ENCODE measurements at regions not wholly inside any gene's neighbourhood (a gene's known extent, or its start where the extent isn't known, plus 50 kb on each side); places are given as distances from the start of the nearest gene placed in this dataset.

DNA sequence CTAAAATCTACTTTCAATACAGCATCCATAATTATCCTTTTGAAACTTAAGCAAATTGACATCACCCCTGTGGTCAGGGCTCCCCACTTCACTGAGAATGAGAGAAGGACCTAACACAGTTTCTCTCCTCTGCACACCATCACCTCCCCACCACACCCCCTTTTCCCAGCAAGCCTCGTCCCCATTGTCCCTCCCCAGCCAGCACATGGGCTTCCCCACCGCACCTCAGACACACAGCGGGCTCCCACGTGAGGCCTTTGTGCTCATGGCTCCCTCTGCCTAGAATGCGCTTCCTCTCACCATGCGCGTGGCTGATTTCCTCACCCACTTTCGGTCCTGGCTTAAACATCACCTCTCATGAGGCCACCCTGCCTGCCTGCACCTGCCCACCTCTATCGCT, 639.0 kb upstream of the FRG1 start:
- TF ChIP-seq EZH2phosphoT487 (IDR thresholded peaks at IDR 0.05; ENCODE audit: low read depth) = no peak
- TF ChIP-seq, protein P1, sequence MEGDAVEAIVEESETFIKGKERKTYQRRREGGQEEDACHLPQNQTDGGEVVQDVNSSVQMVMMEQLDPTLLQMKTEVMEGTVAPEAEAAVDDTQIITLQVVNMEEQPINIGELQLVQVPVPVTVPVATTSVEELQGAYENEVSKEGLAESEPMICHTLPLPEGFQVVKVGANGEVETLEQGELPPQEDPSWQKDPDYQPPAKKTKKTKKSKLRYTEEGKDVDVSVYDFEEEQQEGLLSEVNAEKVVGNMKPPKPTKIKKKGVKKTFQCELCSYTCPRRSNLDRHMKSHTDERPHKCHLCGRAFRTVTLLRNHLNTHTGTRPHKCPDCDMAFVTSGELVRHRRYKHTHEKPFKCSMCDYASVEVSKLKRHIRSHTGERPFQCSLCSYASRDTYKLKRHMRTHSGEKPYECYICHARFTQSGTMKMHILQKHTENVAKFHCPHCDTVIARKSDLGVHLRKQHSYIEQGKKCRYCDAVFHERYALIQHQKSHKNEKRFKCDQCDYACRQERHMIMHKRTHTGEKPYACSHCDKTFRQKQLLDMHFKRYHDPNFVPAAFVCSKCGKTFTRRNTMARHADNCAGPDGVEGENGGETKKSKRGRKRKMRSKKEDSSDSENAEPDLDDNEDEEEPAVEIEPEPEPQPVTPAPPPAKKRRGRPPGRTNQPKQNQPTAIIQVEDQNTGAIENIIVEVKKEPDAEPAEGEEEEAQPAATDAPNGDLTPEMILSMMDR (IDR thresholded peaks at IDR 0.05; ENCODE audit: low read depth, low read length) = no peak
- H3K4me1 ChIP-seq (ENCODE audit: low read length) = no peaks in the 10 kb centered on the region
- H3K4me2 ChIP-seq (ENCODE audit: low read length) = no peak overlapping the region
- no peaks in the 10 kb centered on the region for H3K36me3 ChIP-seq (replicated peaks; ENCODE audit: low read depth, low read length)
- no peaks in the 10 kb centered on the region for H3K9me3 ChIP-seq (ENCODE audit: insufficient read depth, low read length)
- no peak overlapping the region for H2AFZ ChIP-seq (ENCODE audit: low read depth, low read length)
- no peaks in the 10 kb centered on the region for H3K27me3 ChIP-seq (ENCODE audit: low read depth, low read length)
- H3K79me2 ChIP-seq (ENCODE audit: low read length) = no peaks in the 10 kb centered on the region
- no peaks in the 10 kb centered on the region for H4K20me1 ChIP-seq (ENCODE audit: insufficient read depth, low read length)
- H3K4me3 ChIP-seq (ENCODE audit: low read length) = no peak overlapping the region
- no peak overlapping the region for H3K27ac ChIP-seq (ENCODE audit: low read length)
- H3K9ac ChIP-seq (ENCODE audit: low read length) = no peak overlapping the region

DNA sequence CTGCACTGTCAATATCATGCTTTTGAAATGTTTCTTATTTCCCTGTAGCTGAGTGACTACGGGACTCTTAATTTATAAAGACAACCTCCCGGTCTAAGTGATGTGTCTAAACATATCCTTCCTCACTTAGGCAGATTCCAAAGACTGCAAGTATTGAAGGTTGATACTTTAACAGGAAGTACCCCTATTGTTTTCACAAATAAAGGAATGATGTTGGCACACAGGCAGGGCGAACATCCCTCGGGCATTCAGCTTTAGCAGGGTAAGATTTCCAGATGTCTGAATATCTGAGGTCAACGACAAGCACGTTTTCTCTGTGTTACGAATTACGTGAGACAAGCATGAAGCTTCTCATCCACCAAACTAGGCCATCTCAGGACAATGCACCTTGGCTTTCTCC, 638.0 kb upstream of the FRG1 start:
- no peaks in the 10 kb centered on the region for H3K27me3 ChIP-seq (ENCODE audit: low read depth, low read length)
- H3K9ac ChIP-seq (ENCODE audit: low read length) = no peak overlapping the region
- no peak overlapping the region for H3K4me2 ChIP-seq (ENCODE audit: low read length)
- no peaks in the 10 kb centered on the region for H3K4me1 ChIP-seq (ENCODE audit: low read length)
- no peak overlapping the region for H3K27ac ChIP-seq (ENCODE audit: low read length)
- TF ChIP-seq, protein P1 (IDR thresholded peaks at IDR 0.05; ENCODE audit: low read depth, low read length) = no peak
- no peak for TF ChIP-seq EZH2phosphoT487 (IDR thresholded peaks at IDR 0.05; ENCODE audit: low read depth)
- no peaks in the 10 kb centered on the region for H4K20me1 ChIP-seq (ENCODE audit: insufficient read depth, low read length)
- no peak overlapping the region for H2AFZ ChIP-seq (ENCODE audit: low read depth, low read length)
- H3K79me2 ChIP-seq (ENCODE audit: low read length) = no peaks in the 10 kb centered on the region
- no peaks in the 10 kb centered on the region for H3K9me3 ChIP-seq (ENCODE audit: insufficient read depth, low read length)
- no peaks in the 10 kb centered on the region for H3K36me3 ChIP-seq (replicated peaks; ENCODE audit: low read depth, low read length)
- H3K4me3 ChIP-seq (ENCODE audit: low read length) = no peak overlapping the region

- no peak overlapping the region for H3K4me3 ChIP-seq (ENCODE audit: low read length)
- no peak overlapping the region for H3K9ac ChIP-seq (ENCODE audit: low read length)
- H3K36me3 ChIP-seq (replicated peaks; ENCODE audit: low read depth, low read length) = no peaks in the 10 kb centered on the region
- no peak overlapping the region for H3K4me2 ChIP-seq (ENCODE audit: low read length)
- TF ChIP-seq, protein P1 (IDR thresholded peaks at IDR 0.05; ENCODE audit: low read depth, low read length) = no peak
- no peak for TF ChIP-seq EZH2phosphoT487 (IDR thresholded peaks at IDR 0.05; ENCODE audit: low read depth)
- no peak overlapping the region for H3K27ac ChIP-seq (ENCODE audit: low read length)
- no peaks in the 10 kb centered on the region for H3K4me1 ChIP-seq (ENCODE audit: low read length)
- H3K27me3 ChIP-seq (ENCODE audit: low read depth, low read length) = no peaks in the 10 kb centered on the region
- H2AFZ ChIP-seq (ENCODE audit: low read depth, low read length) = no peak overlapping the region
- H3K9me3 ChIP-seq (ENCODE audit: insufficient read depth, low read length) = no peaks in the 10 kb centered on the region
- H4K20me1 ChIP-seq (ENCODE audit: insufficient read depth, low read length) = no peaks in the 10 kb centered on the region
- H3K79me2 ChIP-seq (ENCODE audit: low read length) = no peaks in the 10 kb centered on the region
These were observed 636.5 kb upstream of the FRG1 start for GRCh38 chr4:189304167-189304566.

- H3K4me2 ChIP-seq (ENCODE audit: low read length) = no peak overlapping the region
- TF ChIP-seq, protein P1 (IDR thresholded peaks at IDR 0.05; ENCODE audit: low read depth, low read length) = no peak
- no peak for TF ChIP-seq EZH2phosphoT487 (IDR thresholded peaks at IDR 0.05; ENCODE audit: low read depth)
- H3K4me3 ChIP-seq (ENCODE audit: low read length) = no peak overlapping the region
- H3K9ac ChIP-seq (ENCODE audit: low read length) = no peak overlapping the region
- H3K9me3 ChIP-seq (ENCODE audit: insufficient read depth, low read length) = no peaks in the 10 kb centered on the region
- H3K27me3 ChIP-seq (ENCODE audit: low read depth, low read length) = no peaks in the 10 kb centered on the region
- no peaks in the 10 kb centered on the region for H3K36me3 ChIP-seq (replicated peaks; ENCODE audit: low read depth, low read length)
- no peak overlapping the region for H2AFZ ChIP-seq (ENCODE audit: low read depth, low read length)
- no peak overlapping the region for H3K27ac ChIP-seq (ENCODE audit: low read length)
- no peaks in the 10 kb centered on the region for H3K79me2 ChIP-seq (ENCODE audit: low read length)
- H4K20me1 ChIP-seq (ENCODE audit: insufficient read depth, low read length) = no peaks in the 10 kb centered on the region
- no peaks in the 10 kb centered on the region for H3K4me1 ChIP-seq (ENCODE audit: low read length)
These were observed 635.9 kb upstream of the FRG1 start for GRCh38 chr4:189304809-189305208.
